MM.1S (cell line): ENCODE measurements at regions not wholly inside any gene's neighbourhood (a gene's known extent, or its start where the extent isn't known, plus 50 kb on each side); places are given as distances from the start of the nearest gene placed in this dataset.

Source experiments
- DNase-seq: peaks from one replicate; pipeline ENCODE4 v3.0.0-alpha.2; 2015
- H2AFZ ChIP-seq: fragments of 300-600 bp; sonication (generic); 2 replicates; pipeline ENCODE4 v1.6.0; 2016; ENCODE audit warnings: antibody characterized with exemption, low read length
- H3F3A ChIP-seq: fragments of 300-600 bp; sonication (generic); 2 replicates; pipeline ENCODE4 v1.6.1; 2016; ENCODE audit warnings: mild to moderate bottlenecking, antibody characterized with exemption, low read length, moderate library complexity, mixed read lengths; ENCODE audit not compliant: insufficient read depth
- H3K27ac ChIP-seq: fragments of 300-600 bp; sonication (generic); 2 replicates; pipeline ENCODE4 v1.5.1; 2016; ENCODE audit warnings: mild to moderate bottlenecking, low read length
- H3K27me3 ChIP-seq: fragments of 300-600 bp; sonication (generic); replicated peaks from 2 replicates; pipeline ENCODE4 v1.6.0; 2016; ENCODE audit warnings: low read length; ENCODE audit not compliant: insufficient read depth
- H3K36me3 ChIP-seq: fragments of 300-600 bp; sonication (generic); replicated peaks from 2 replicates; pipeline ENCODE4 v1.6.1; 2016; ENCODE audit warnings: mild to moderate bottlenecking, low read length, mixed read lengths; ENCODE audit not compliant: insufficient read depth
- H3K4me1 ChIP-seq: fragments of 300-600 bp; sonication (generic); 2 replicates; pipeline ENCODE4 v1.6.1; 2016; ENCODE audit warnings: low read length, mixed read lengths
- H3K4me2 ChIP-seq: fragments of 300-600 bp; sonication (generic); 2 replicates; pipeline ENCODE4 v1.6.0; 2016; ENCODE audit warnings: low read depth, low read length
- H3K4me3 ChIP-seq: fragments of 300-600 bp; sonication (generic); 2 replicates; pipeline ENCODE4 v1.5.1; 2016; ENCODE audit warnings: low read length, mixed read lengths
- H3K79me2 ChIP-seq: fragments of 300-600 bp; sonication (generic); 2 replicates; pipeline ENCODE4 v1.6.1; 2016; ENCODE audit warnings: mixed run types, low read length, mixed read lengths
- H3K9ac ChIP-seq: fragments of 300-600 bp; sonication (generic); 2 replicates; pipeline ENCODE4 v1.6.1; 2016; ENCODE audit warnings: low read length, mixed read lengths
- H3K9me2 ChIP-seq: fragments of 300-600 bp; sonication (generic); replicated peaks from 2 replicates; pipeline ENCODE4 v1.6.1; 2016; ENCODE audit warnings: mild to moderate bottlenecking, low read length, mixed read lengths; ENCODE audit not compliant: insufficient read depth
- H3K9me3 ChIP-seq: fragments of 300-600 bp; sonication (generic); replicated peaks from 2 replicates; pipeline ENCODE4 v1.6.1; 2016; ENCODE audit warnings: mild to moderate bottlenecking, low read length, mixed read lengths; ENCODE audit not compliant: insufficient read depth
- H4K20me1 ChIP-seq: fragments of 300-600 bp; sonication (generic); 2 replicates; pipeline ENCODE4 v1.6.1; 2016; ENCODE audit warnings: mild to moderate bottlenecking, low read length, moderate library complexity, mixed read lengths; ENCODE audit not compliant: insufficient read depth
- CTCF ChIP-seq: fragments of 300-600 bp; sonication (generic); IDR thresholded peaks from 2 replicates; pipeline ENCODE4 v1.5.1; 2016; ENCODE audit warnings: antibody characterized with exemption, low read length, mixed read lengths
- EZH2 ChIP-seq: fragments of 300-600 bp; sonication (generic); optimal IDR thresholded peaks from 2 replicates; pipeline ENCODE3; 2017; ENCODE audit warnings: low read depth, mild to moderate bottlenecking, antibody characterized with exemption, low read length, mixed read lengths
- EZH2phosphoT487 ChIP-seq: fragments of 300-600 bp; sonication (generic); IDR thresholded peaks from 2 replicates; pipeline ENCODE4 v1.6.1; 2018; ENCODE audit warnings: antibody characterized with exemption, low read length

- H3K4me1 ChIP-seq = peaks cover 29% of the 10 kb centered on the region
- no peaks in the 10 kb centered on the region for H3K9me3 ChIP-seq
- no peaks in the 10 kb centered on the region for H3K9me2 ChIP-seq
- H4K20me1 ChIP-seq = no peaks in the 10 kb centered on the region
- no peaks in the 10 kb centered on the region for H3K27me3 ChIP-seq
- H3K9ac ChIP-seq = no peak overlapping the region
- no peak for DNase-seq
- H3F3A ChIP-seq = peaks cover 13% of the 10 kb centered on the region
- no peak overlapping the region for H3K4me3 ChIP-seq
- no peaks in the 10 kb centered on the region for H3K79me2 ChIP-seq
- H2AFZ ChIP-seq = no peak overlapping the region
- TF ChIP-seq CTCF (no peak), EZH2 (no peak), EZH2phosphoT487 (no peak)
- H3K27ac ChIP-seq = no peak overlapping the region
- H3K4me2 ChIP-seq = no peak overlapping the region
- no peaks in the 10 kb centered on the region for H3K36me3 ChIP-seq
Measured at GRCh38 chr16:79797486-79797885, 196.9 kb upstream of the MAF start.

GRCh38 chr16:79795556-79795955 lies 195.0 kb upstream of the MAF start:
- Histone ChIP-seq H3F3A (peaks cover 13% of the 10 kb centered on the region), H3K4me3 (no peak overlapping the region), H3K9me3 (no peaks in the 10 kb centered on the region), H3K27me3 (no peaks in the 10 kb centered on the region), H3K79me2 (no peaks in the 10 kb centered on the region), H3K9ac (no peak overlapping the region), H3K36me3 (no peaks in the 10 kb centered on the region), H3K27ac (no peak overlapping the region), H3K9me2 (no peaks in the 10 kb centered on the region), H4K20me1 (no peaks in the 10 kb centered on the region), H2AFZ (no peak overlapping the region), H3K4me2 (no peak overlapping the region), H3K4me1 (peaks cover 23% of the 10 kb centered on the region)
- no peak for DNase-seq
- TF ChIP-seq EZH2 (no peak), CTCF (no peak), EZH2phosphoT487 (no peak)

- H3K9me2 ChIP-seq = no peaks in the 10 kb centered on the region
- peaks cover 12% of the 10 kb centered on the region for H3F3A ChIP-seq
- H3K36me3 ChIP-seq = no peaks in the 10 kb centered on the region
- H3K27me3 ChIP-seq = no peaks in the 10 kb centered on the region
- no peak overlapping the region for H2AFZ ChIP-seq
- TF ChIP-seq EZH2phosphoT487 (no peak), CTCF (no peak), EZH2 (no peak)
- no peaks in the 10 kb centered on the region for H3K79me2 ChIP-seq
- peaks cover 18% of the 10 kb centered on the region for H3K4me1 ChIP-seq
- no peaks in the 10 kb centered on the region for H3K9me3 ChIP-seq
- DNase-seq = no peak
- no peak overlapping the region for H3K4me2 ChIP-seq
- no peak overlapping the region for H3K27ac ChIP-seq
- no peaks in the 10 kb centered on the region for H4K20me1 ChIP-seq
- no peak overlapping the region for H3K4me3 ChIP-seq
- no peak overlapping the region for H3K9ac ChIP-seq
Measured at GRCh38 chr16:79794941-79795340, 194.4 kb upstream of the MAF start.
